GM19023 (cell line): ENCODE measurements at regions not wholly inside any gene's neighbourhood (a gene's known extent, or its start where the extent isn't known, plus 50 kb on each side); places are given as distances from the start of the nearest gene placed in this dataset.

Source experiments
- ATAC-seq: cut with Tn5 transposase; IDR thresholded peaks from one replicate; pipeline ENCODE4 v1.9.1; 2021; ENCODE audit warnings: mild to moderate bottlenecking, moderate library complexity; ENCODE audit not compliant: unreplicated experiment

GRCh38 chr6:56865081-56865875 is 89.6 kb upstream of the BEND6 start:
- ATAC-seq: no peak

- ATAC-seq: no peak
Measured at GRCh38 chr6:56864171-56864616, 90.7 kb upstream of the BEND6 start.

- ATAC-seq: no peak
Measured at GRCh38 chr6:56863366-56863765, 91.5 kb upstream of the BEND6 start.

GRCh38 chr6:56862415-56863175 is 92.3 kb upstream of the BEND6 start:
- ATAC-seq: no peak

- no peak for ATAC-seq
Measured at GRCh38 chr6:56860475-56860874, 94.4 kb upstream of the BEND6 start.

- ATAC-seq: no peak
Measured at GRCh38 chr6:56856036-56856580, 98.8 kb upstream of the BEND6 start.

- ATAC-seq: no peak
Measured at GRCh38 chr6:56854086-56854485, 100.8 kb upstream of the BEND6 start.

GRCh38 chr6:56853541-56853940 is 101.4 kb upstream of the BEND6 start:
- no peak for ATAC-seq

GRCh38 chr6:56852260-56853010 is 102.5 kb upstream of the BEND6 start:
- ATAC-seq: peak; percentile 8

- ATAC-seq: peak; percentile 92
Measured at GRCh38 chr6:56851541-56852259, 103.2 kb upstream of the BEND6 start.

GRCh38 chr6:56851074-56851473 is 103.8 kb upstream of the BEND6 start:
- ATAC-seq: no peak

GRCh38 chr6:56850626-56851025 is 104.3 kb upstream of the BEND6 start:
- ATAC-seq: no peak

GRCh38 chr6:56849896-56850295 is 105.0 kb upstream of the BEND6 start:
- no peak for ATAC-seq

GRCh38 chr6:56848105-56848504 is 106.8 kb upstream of the BEND6 start:
- ATAC-seq: no peak

GRCh38 chr6:56845032-56845431 is 109.9 kb upstream of the BEND6 start:
- ATAC-seq: no peak

- ATAC-seq: peak; percentile 78
Measured at GRCh38 chr6:56843476-56844349, 111.2 kb upstream of the BEND6 start.

- ATAC-seq: peak; percentile 21
Measured at GRCh38 chr6:56842686-56843475, 112.0 kb upstream of the BEND6 start.

GRCh38 chr6:56841751-56842150 is 113.2 kb upstream of the BEND6 start:
- no peak for ATAC-seq

GRCh38 chr6:56841381-56841749 is 113.5 kb upstream of the BEND6 start:
- ATAC-seq: no peak
